ENCODE measurements at regions not wholly inside any gene's neighbourhood (a gene's known extent, or its start where the extent isn't known, plus 50 kb on each side); places are given as distances from the start of the nearest gene placed in this dataset.

DNA sequence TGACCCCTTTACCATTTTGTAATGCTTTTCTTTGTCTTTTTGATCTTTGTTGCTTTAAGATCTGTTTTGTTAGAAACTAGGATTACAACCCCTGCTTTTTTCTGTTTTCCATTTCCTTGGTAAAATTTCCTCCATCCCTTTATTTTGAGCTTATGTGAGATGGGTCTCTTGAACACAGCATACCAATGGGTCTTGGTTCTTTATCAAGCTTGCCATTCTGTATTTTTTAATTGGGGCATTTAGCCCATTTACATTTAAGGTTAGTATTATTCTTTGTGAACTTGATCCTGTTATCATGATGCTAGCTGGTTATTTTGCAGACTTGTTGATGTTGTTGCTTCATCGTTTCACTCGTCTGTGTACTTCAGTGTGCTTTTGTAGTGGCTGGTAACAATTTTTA is 337.3 kb downstream of the SPATA31D1 start:
- Histone ChIP-seq H3K36me3 (ENCODE audit: insufficient read depth, low read length) (no peaks in the 10 kb centered on the region), H3K9me2 (replicated peaks; ENCODE audit: low read depth, low read length) (no peaks in the 10 kb centered on the region), H4K20me1 (ENCODE audit: insufficient read depth, low read length, poor library complexity, severe bottlenecking) (no peaks in the 10 kb centered on the region), H3K4me2 (ENCODE audit: low read depth, low read length, poor library complexity, severe bottlenecking) (no peak overlapping the region), H3K27me3 (ENCODE audit: insufficient read depth, low read length, poor library complexity, severe bottlenecking) (no peaks in the 10 kb centered on the region), H3K9me3 (ENCODE audit: insufficient read depth, low read depth, low read length) (peaks cover 3% of the 10 kb centered on the region; the same call in 1 of the 2 replicates), H3K4me3 (ENCODE audit: low read length, poor library complexity, severe bottlenecking) (no peak overlapping the region), H3K4me1 (ENCODE audit: insufficient read depth, low read length, poor library complexity, severe bottlenecking) (no peaks in the 10 kb centered on the region), H2AFZ (ENCODE audit: low read length) (no peak overlapping the region), H3K9ac (ENCODE audit: low read depth, low read length, poor library complexity, severe bottlenecking) (no peak overlapping the region), H3F3A (ENCODE audit: low read depth) (no peaks in the 10 kb centered on the region), H3K79me2 (ENCODE audit: insufficient read depth, low read length) (no peaks in the 10 kb centered on the region)
- TF ChIP-seq EZH2phosphoT487 (IDR thresholded peaks at IDR 0.05; ENCODE audit: borderline replicate concordance): no peak
- TF ChIP-seq, protein P1, sequence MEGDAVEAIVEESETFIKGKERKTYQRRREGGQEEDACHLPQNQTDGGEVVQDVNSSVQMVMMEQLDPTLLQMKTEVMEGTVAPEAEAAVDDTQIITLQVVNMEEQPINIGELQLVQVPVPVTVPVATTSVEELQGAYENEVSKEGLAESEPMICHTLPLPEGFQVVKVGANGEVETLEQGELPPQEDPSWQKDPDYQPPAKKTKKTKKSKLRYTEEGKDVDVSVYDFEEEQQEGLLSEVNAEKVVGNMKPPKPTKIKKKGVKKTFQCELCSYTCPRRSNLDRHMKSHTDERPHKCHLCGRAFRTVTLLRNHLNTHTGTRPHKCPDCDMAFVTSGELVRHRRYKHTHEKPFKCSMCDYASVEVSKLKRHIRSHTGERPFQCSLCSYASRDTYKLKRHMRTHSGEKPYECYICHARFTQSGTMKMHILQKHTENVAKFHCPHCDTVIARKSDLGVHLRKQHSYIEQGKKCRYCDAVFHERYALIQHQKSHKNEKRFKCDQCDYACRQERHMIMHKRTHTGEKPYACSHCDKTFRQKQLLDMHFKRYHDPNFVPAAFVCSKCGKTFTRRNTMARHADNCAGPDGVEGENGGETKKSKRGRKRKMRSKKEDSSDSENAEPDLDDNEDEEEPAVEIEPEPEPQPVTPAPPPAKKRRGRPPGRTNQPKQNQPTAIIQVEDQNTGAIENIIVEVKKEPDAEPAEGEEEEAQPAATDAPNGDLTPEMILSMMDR (conservative IDR thresholded peaks at IDR 0.05; ENCODE audit: low read length): no peak

DNA sequence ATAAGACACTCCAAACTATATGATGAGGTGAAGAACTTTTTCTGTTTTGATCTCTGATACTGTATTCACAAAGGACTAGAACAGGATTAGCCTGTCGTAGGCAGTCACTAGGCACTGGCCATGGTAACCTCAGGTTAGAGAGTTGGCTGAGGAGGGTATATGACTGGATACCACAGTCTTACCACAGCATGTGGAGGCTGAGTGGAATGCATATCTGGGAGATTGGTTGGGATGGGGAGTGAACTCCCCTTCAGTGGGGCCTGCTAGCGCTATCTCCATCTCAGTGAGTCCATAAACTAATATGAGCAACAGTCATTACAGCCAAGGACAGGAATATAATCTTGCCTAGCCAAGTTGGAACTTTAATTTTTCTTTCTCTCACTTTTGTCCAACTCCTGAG is 339.1 kb downstream of the SPATA31D1 start:
- no peak overlapping the region for H2AFZ ChIP-seq (ENCODE audit: low read length)
- H3K9me2 ChIP-seq (replicated peaks; ENCODE audit: low read depth, low read length): no peaks in the 10 kb centered on the region
- TF ChIP-seq EZH2phosphoT487 (IDR thresholded peaks at IDR 0.05; ENCODE audit: borderline replicate concordance): no peak
- TF ChIP-seq, protein P1 (conservative IDR thresholded peaks at IDR 0.05; ENCODE audit: low read length): no peak
- H3K4me1 ChIP-seq (ENCODE audit: insufficient read depth, low read length, poor library complexity, severe bottlenecking): no peaks in the 10 kb centered on the region
- no peaks in the 10 kb centered on the region for H4K20me1 ChIP-seq (ENCODE audit: insufficient read depth, low read length, poor library complexity, severe bottlenecking)
- no peaks in the 10 kb centered on the region for H3K79me2 ChIP-seq (ENCODE audit: insufficient read depth, low read length)
- no peaks in the 10 kb centered on the region for H3K27me3 ChIP-seq (ENCODE audit: insufficient read depth, low read length, poor library complexity, severe bottlenecking)
- H3K36me3 ChIP-seq (ENCODE audit: insufficient read depth, low read length): no peaks in the 10 kb centered on the region
- peaks cover 3% of the 10 kb centered on the region; the same call in 1 of the 2 replicates for H3K9me3 ChIP-seq (ENCODE audit: insufficient read depth, low read depth, low read length)
- no peaks in the 10 kb centered on the region for H3F3A ChIP-seq (ENCODE audit: low read depth)
- H3K9ac ChIP-seq (ENCODE audit: low read depth, low read length, poor library complexity, severe bottlenecking): no peak overlapping the region
- H3K4me3 ChIP-seq (ENCODE audit: low read length, poor library complexity, severe bottlenecking): no peak overlapping the region
- no peak overlapping the region for H3K4me2 ChIP-seq (ENCODE audit: low read depth, low read length, poor library complexity, severe bottlenecking)

DNA sequence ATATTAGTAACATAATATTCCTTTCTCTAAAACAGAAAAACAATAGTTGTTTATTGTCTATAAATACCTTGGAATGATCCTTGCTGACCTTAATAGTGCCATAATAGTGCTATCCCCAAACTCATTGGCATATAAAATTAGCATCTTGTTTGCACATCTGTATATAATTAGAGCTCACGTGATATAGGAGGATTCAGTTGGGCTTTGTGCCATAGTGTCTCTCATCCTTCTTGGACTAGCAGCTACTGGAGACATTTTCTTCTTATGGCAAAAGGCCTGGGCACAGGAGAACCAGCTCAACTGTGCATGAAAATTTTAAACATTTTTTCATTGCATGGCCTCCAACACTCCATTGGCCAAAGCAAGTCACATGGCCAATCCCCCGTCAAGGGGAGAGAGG is 342.5 kb downstream of the SPATA31D1 start:
- H3K9me2 ChIP-seq (replicated peaks; ENCODE audit: low read depth, low read length): no peaks in the 10 kb centered on the region
- H3K4me2 ChIP-seq (ENCODE audit: low read depth, low read length, poor library complexity, severe bottlenecking): no peak overlapping the region
- no peak overlapping the region for H2AFZ ChIP-seq (ENCODE audit: low read length)
- no peak overlapping the region for H3K9ac ChIP-seq (ENCODE audit: low read depth, low read length, poor library complexity, severe bottlenecking)
- TF ChIP-seq EZH2phosphoT487 (IDR thresholded peaks at IDR 0.05; ENCODE audit: borderline replicate concordance): no peak
- TF ChIP-seq, protein P1 (conservative IDR thresholded peaks at IDR 0.05; ENCODE audit: low read length): no peak
- no peaks in the 10 kb centered on the region; the same call in 1 of the 2 replicates for H3K9me3 ChIP-seq (ENCODE audit: insufficient read depth, low read depth, low read length)
- H3K79me2 ChIP-seq (ENCODE audit: insufficient read depth, low read length): no peaks in the 10 kb centered on the region
- no peaks in the 10 kb centered on the region for H3K36me3 ChIP-seq (ENCODE audit: insufficient read depth, low read length)
- no peak overlapping the region for H3K4me3 ChIP-seq (ENCODE audit: low read length, poor library complexity, severe bottlenecking)
- no peaks in the 10 kb centered on the region for H3K27me3 ChIP-seq (ENCODE audit: insufficient read depth, low read length, poor library complexity, severe bottlenecking)
- no peaks in the 10 kb centered on the region for H3F3A ChIP-seq (ENCODE audit: low read depth)
- H3K4me1 ChIP-seq (ENCODE audit: insufficient read depth, low read length, poor library complexity, severe bottlenecking): no peaks in the 10 kb centered on the region
- no peaks in the 10 kb centered on the region for H4K20me1 ChIP-seq (ENCODE audit: insufficient read depth, low read length, poor library complexity, severe bottlenecking)

Data from Loucy (cell line).